NCI-H446 treated with DMSO at 0.1 percent for 48 hours (cell line): ENCODE measurements at regions not wholly inside any gene's neighbourhood (a gene's known extent, or its start where the extent isn't known, plus 50 kb on each side); places are given as distances from the start of the nearest gene placed in this dataset.
A peak's percentile ranks its signal among the peaks of the same experiment; 100 is the strongest.

Experiments
- DNase-seq: peaks from one replicate; lab custom pipeline; 2025; lab: John Stamatoyannopoulos, UW

- DNase-seq: no peak
Observed at GRCh38 chr16:48829336-48830310, 219.6 kb upstream of the N4BP1 start.

GRCh38 chr16:48824271-48824670 is 214.3 kb upstream of the N4BP1 start:
- DNase-seq: no peak

GRCh38 chr16:48822431-48822830 is 212.5 kb upstream of the N4BP1 start:
- DNase-seq: no peak

- no peak for DNase-seq
Observed at GRCh38 chr16:48820379-48820778, 210.4 kb upstream of the N4BP1 start.

GRCh38 chr16:48818257-48818656 is 208.3 kb upstream of the N4BP1 start:
- no peak for DNase-seq

- no peak for DNase-seq
Observed at GRCh38 chr16:48817032-48817431, 207.1 kb upstream of the N4BP1 start.

GRCh38 chr16:48816393-48816792 is 206.4 kb upstream of the N4BP1 start:
- no peak for DNase-seq

GRCh38 chr16:48814994-48815393 is 205.0 kb upstream of the N4BP1 start:
- DNase-seq: no peak

GRCh38 chr16:48813485-48813884 is 203.5 kb upstream of the N4BP1 start:
- DNase-seq: no peak

GRCh38 chr16:48812856-48813255 is 202.9 kb upstream of the N4BP1 start:
- no peak for DNase-seq

- DNase-seq: no peak
Observed at GRCh38 chr16:48811478-48811877, 201.5 kb upstream of the N4BP1 start.

GRCh38 chr16:48810803-48811453 is 200.9 kb upstream of the N4BP1 start:
- no peak for DNase-seq

GRCh38 chr16:48810436-48810802 is 200.4 kb upstream of the N4BP1 start:
- DNase-seq: no peak

GRCh38 chr16:48790151-48790550 is 180.2 kb upstream of the N4BP1 start:
- DNase-seq: no peak

GRCh38 chr16:48788475-48788874 is 178.5 kb upstream of the N4BP1 start:
- DNase-seq: no peak

- DNase-seq: no peak
Observed at GRCh38 chr16:48745541-48745940, 135.6 kb upstream of the N4BP1 start.

- no peak for DNase-seq
Observed at GRCh38 chr16:48740964-48741363, 131.0 kb upstream of the N4BP1 start.

- no peak for DNase-seq
Observed at GRCh38 chr16:48734220-48734619, 124.2 kb upstream of the N4BP1 start.

- DNase-seq: no peak
Observed at GRCh38 chr16:48704710-48705109, 94.7 kb upstream of the N4BP1 start.

GRCh38 chr16:48687421-48688038 is 77.5 kb upstream of the N4BP1 start:
- peak; percentile 4 for DNase-seq

- DNase-seq: no peak
Observed at GRCh38 chr16:48684148-48684547, 74.2 kb upstream of the N4BP1 start.

- no peak for DNase-seq
Observed at GRCh38 chr16:48682971-48683370, 73.0 kb upstream of the N4BP1 start.

- DNase-seq: no peak
Observed at GRCh38 chr16:48681520-48681919, 71.5 kb upstream of the N4BP1 start.
